ENCODE measurements at regions not wholly inside any gene's neighbourhood (a gene's known extent, or its start where the extent isn't known, plus 50 kb on each side); places are given as distances from the start of the nearest gene placed in this dataset.

DNA sequence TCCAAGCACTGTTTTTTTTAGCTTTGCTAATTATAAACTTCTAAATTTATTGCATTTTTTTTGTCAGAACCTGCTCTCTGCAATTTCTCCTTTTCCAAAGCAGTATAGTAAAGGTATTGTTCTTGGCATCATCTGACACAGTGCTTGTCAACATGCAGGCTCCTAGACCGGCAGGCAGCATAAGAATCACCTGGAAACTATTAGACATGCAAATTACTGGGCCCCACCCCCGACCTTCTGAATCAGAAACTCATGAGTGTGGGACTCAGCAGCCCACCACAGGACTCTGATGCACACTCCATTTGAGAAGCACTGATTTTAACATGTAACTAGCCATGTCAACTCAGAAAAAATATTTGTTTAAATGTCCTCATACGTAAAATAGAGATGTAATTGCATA lies 551.1 kb upstream of the CELF4 start:
- Histone ChIP-seq H3K4me3 (ENCODE audit: low read length) (no peak overlapping the region), H3K36me3 (ENCODE audit: control insufficient read depth, insufficient read depth, low read length) (no peaks in the 10 kb centered on the region), H3K4me1 (ENCODE audit: control insufficient read depth, insufficient read depth, low read length) (no peaks in the 10 kb centered on the region), H3K9me3 (ENCODE audit: control insufficient read depth, insufficient read depth, low read length) (no peaks in the 10 kb centered on the region), H3K27me3 (ENCODE audit: control insufficient read depth, insufficient read depth, low read length) (no peaks in the 10 kb centered on the region), H3K27ac (ENCODE audit: low read length) (no peak overlapping the region)
- Mint-ChIP-seq H3K9me3 (peaks cover 12 to 19% of the 10 kb centered on the region in 2 donors), H3K4me3 (no peak overlapping the region), H3K36me3 (peaks cover 5% of the 10 kb centered on the region), H3K4me1 (peaks cover 0 to 4% of the 10 kb centered on the region in 2 donors), H3K27me3 (ENCODE audit: low read depth in 2 of 2) (no peaks in the 10 kb centered on the region), H3K27ac (no peak overlapping the region)
- intact Hi-C loops (cut with micrococcal nuclease): no loop called here
- no peak for DNase-seq
- TF ChIP-seq, protein P1, sequence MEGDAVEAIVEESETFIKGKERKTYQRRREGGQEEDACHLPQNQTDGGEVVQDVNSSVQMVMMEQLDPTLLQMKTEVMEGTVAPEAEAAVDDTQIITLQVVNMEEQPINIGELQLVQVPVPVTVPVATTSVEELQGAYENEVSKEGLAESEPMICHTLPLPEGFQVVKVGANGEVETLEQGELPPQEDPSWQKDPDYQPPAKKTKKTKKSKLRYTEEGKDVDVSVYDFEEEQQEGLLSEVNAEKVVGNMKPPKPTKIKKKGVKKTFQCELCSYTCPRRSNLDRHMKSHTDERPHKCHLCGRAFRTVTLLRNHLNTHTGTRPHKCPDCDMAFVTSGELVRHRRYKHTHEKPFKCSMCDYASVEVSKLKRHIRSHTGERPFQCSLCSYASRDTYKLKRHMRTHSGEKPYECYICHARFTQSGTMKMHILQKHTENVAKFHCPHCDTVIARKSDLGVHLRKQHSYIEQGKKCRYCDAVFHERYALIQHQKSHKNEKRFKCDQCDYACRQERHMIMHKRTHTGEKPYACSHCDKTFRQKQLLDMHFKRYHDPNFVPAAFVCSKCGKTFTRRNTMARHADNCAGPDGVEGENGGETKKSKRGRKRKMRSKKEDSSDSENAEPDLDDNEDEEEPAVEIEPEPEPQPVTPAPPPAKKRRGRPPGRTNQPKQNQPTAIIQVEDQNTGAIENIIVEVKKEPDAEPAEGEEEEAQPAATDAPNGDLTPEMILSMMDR (IDR thresholded peaks at IDR 0.05): no peak
- WGBS (ENCODE audit: insufficient coverage): 81% methylated on average over 2 of the region's 3 CpGs
- ATAC-seq: no peak

DNA sequence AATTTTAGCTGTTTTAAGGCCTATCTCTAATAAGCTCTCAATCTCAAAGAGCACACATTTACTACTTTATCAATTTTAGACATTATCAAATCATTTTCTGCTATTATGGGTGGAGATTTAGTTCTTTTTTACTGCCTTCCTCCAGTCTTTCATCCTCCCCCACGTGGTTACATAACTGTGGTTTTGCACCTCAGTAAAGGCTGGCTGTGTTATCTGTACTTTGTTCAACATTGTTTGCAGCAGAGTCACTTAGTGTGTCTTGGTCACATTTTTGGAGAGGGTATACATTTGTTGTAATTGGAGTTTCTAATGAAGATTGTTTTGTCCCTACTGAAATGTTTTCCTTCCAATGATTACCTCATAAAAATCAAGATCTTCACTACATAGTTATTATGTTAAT lies 549.6 kb upstream of the CELF4 start:
- H3K4me3 Mint-ChIP-seq: no peak overlapping the region
- peaks cover 5% of the 10 kb centered on the region for H3K36me3 Mint-ChIP-seq

DNA sequence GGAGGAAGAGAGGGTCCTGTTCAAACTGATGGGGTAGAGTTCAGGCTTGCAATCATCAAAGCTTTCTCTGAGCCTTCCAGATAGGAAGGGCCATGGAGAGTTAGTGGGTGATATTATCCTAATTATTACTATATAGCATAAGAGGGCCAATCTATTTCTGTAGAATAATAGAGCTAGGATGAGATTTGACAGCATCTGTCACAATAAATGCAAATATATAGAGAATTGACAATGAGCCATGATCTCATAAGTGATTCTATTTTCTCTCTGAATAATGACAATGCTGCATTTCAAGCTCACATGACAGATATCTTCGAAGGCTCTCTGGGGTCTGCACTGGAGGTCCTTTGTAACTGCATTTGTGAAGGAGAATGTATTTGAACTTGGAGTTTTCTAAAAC lies 521.9 kb upstream of the CELF4 start:
- TF ChIP-seq, protein P1 (IDR thresholded peaks at IDR 0.05): no peak
- Histone ChIP-seq H3K4me3 (ENCODE audit: low read length) (no peak overlapping the region), H3K9me3 (ENCODE audit: control insufficient read depth, insufficient read depth, low read length) (no peaks in the 10 kb centered on the region), H3K36me3 (ENCODE audit: control insufficient read depth, insufficient read depth, low read length) (no peaks in the 10 kb centered on the region), H3K4me1 (ENCODE audit: control insufficient read depth, insufficient read depth, low read length) (no peaks in the 10 kb centered on the region), H3K27me3 (ENCODE audit: control insufficient read depth, insufficient read depth, low read length) (no peaks in the 10 kb centered on the region), H3K27ac (ENCODE audit: low read length) (no peak overlapping the region)
- no peaks in the 10 kb centered on the region for H3K4me1 Mint-ChIP-seq
- H3K9me3 Mint-ChIP-seq: peaks cover 9 to 15% of the 10 kb centered on the region in 2 donors
- intact Hi-C loops (cut with micrococcal nuclease): no loop called here
- H3K27ac Mint-ChIP-seq: no peak overlapping the region
- H3K4me3 Mint-ChIP-seq: no peak overlapping the region
- ATAC-seq (no peak), DNase-seq (no peak)
- no peaks in the 10 kb centered on the region for H3K36me3 Mint-ChIP-seq
- 67% methylated on average over 1 of the region's 1 CpG for WGBS (ENCODE audit: insufficient coverage)
- no peaks in the 10 kb centered on the region for H3K27me3 Mint-ChIP-seq (ENCODE audit: low read depth in 2 of 2)

More for the DNA sequence above, 549.6 kb upstream of the CELF4 start:
- Mint-ChIP-seq H3K27ac (no peak overlapping the region), H3K9me3 (peaks cover 12 to 22% of the 10 kb centered on the region in 2 donors), H3K4me1 (peaks cover 0 to 4% of the 10 kb centered on the region in 2 donors), H3K27me3 (ENCODE audit: low read depth in 2 of 2) (no peaks in the 10 kb centered on the region)
- H3K36me3 ChIP-seq (ENCODE audit: control insufficient read depth, insufficient read depth, low read length): no peaks in the 10 kb centered on the region
- no peak overlapping the region for H3K4me3 ChIP-seq (ENCODE audit: low read length)
- TF ChIP-seq, protein P1 (IDR thresholded peaks at IDR 0.05): no peak
- intact Hi-C loops (cut with micrococcal nuclease): no loop called here
- H3K27me3 ChIP-seq (ENCODE audit: control insufficient read depth, insufficient read depth, low read length): no peaks in the 10 kb centered on the region
- H3K4me1 ChIP-seq (ENCODE audit: control insufficient read depth, insufficient read depth, low read length): no peaks in the 10 kb centered on the region
- no peaks in the 10 kb centered on the region for H3K9me3 ChIP-seq (ENCODE audit: control insufficient read depth, insufficient read depth, low read length)
- DNase-seq (no peak), ATAC-seq (no peak)
- WGBS (ENCODE audit: insufficient coverage): no CpG with 5 or more reads among the region's 1 CpG
- H3K27ac ChIP-seq (ENCODE audit: low read length): no peak overlapping the region

DNA sequence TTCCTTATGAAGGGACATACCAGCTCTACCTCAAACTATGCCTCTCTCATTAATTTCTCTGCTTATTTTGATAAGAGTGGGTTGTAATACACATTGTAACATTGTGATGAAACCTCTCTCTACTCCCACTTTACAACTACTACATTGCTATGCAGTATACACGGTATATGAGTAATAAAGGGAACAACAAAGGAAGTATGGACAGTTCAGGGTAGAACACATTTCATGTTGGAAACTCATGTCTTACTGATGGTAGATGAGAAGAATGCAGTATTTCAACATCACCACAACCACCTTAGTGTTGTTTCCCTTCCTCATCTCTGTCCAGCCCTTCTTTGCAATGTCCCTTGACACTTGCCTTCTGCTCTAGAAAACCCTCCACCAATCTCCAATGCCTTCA lies 515.9 kb upstream of the CELF4 start:
- Mint-ChIP-seq H3K27ac (no peak overlapping the region), H3K27me3 (ENCODE audit: low read depth in 2 of 2) (no peaks in the 10 kb centered on the region), H3K9me3 (peaks cover 15% of the 10 kb centered on the region in 2 donors), H3K4me3 (no peak overlapping the region), H3K36me3 (peaks cover under 1% of the 10 kb centered on the region), H3K4me1 (no peaks in the 10 kb centered on the region)
- TF ChIP-seq, protein P1 (IDR thresholded peaks at IDR 0.05): no peak
- no peak overlapping the region for H3K4me3 ChIP-seq (ENCODE audit: low read length)
- H3K36me3 ChIP-seq (ENCODE audit: control insufficient read depth, insufficient read depth, low read length): no peaks in the 10 kb centered on the region
- H3K4me1 ChIP-seq (ENCODE audit: control insufficient read depth, insufficient read depth, low read length): no peaks in the 10 kb centered on the region
- no CpG with 5 or more reads among the region's 1 CpG for WGBS (ENCODE audit: insufficient coverage)
- H3K27ac ChIP-seq (ENCODE audit: low read length): no peak overlapping the region
- H3K9me3 ChIP-seq (ENCODE audit: control insufficient read depth, insufficient read depth, low read length): peaks cover 4% of the 10 kb centered on the region
- H3K27me3 ChIP-seq (ENCODE audit: control insufficient read depth, insufficient read depth, low read length): no peaks in the 10 kb centered on the region
- intact Hi-C loops (cut with micrococcal nuclease): no loop called here
- DNase-seq (no peak), ATAC-seq (no peak)
